CD1c-positive myeloid dendritic cell (primary cell): ENCODE measurements at regions not wholly inside any gene's neighbourhood (a gene's known extent, or its start where the extent isn't known, plus 50 kb on each side); places are given as distances from the start of the nearest gene placed in this dataset.

Source experiments
- DNase-seq: peaks from one replicate; pipeline ENCODE4 v3.0.0-alpha.2; 2016; ENCODE audit errors: extremely low spot score

- no peak for DNase-seq
Measured at GRCh38 chr16:9251026-9251425, 159.6 kb downstream of the HAPSTR1 start.

- DNase-seq: no peak
Measured at GRCh38 chr16:9254863-9255262, 163.4 kb downstream of the HAPSTR1 start.

- DNase-seq: peak; percentile 12
Measured at GRCh38 chr16:9256196-9256595, 164.8 kb downstream of the HAPSTR1 start.

- no peak for DNase-seq
Measured at GRCh38 chr16:9257843-9258242, 166.4 kb downstream of the HAPSTR1 start.

- no peak for DNase-seq
Measured at GRCh38 chr16:9258423-9259051, 167.1 kb downstream of the HAPSTR1 start.

- no peak for DNase-seq
Measured at GRCh38 chr16:9259914-9260608, 168.6 kb downstream of the HAPSTR1 start.

- DNase-seq: no peak
Measured at GRCh38 chr16:9260666-9261065, 169.2 kb downstream of the HAPSTR1 start.

GRCh38 chr16:9261376-9261775 lies 169.9 kb downstream of the HAPSTR1 start:
- DNase-seq: no peak

GRCh38 chr16:9262941-9263715 lies 171.7 kb downstream of the HAPSTR1 start:
- no peak for DNase-seq

- no peak for DNase-seq
Measured at GRCh38 chr16:9264067-9264466, 172.6 kb downstream of the HAPSTR1 start.

GRCh38 chr16:9268446-9268845 lies 177.0 kb downstream of the HAPSTR1 start:
- no peak for DNase-seq

- DNase-seq: no peak
Measured at GRCh38 chr16:9270424-9270823, 179.0 kb downstream of the HAPSTR1 start.

- no peak for DNase-seq
Measured at GRCh38 chr16:9270941-9271340, 179.5 kb downstream of the HAPSTR1 start.

GRCh38 chr16:9271841-9272240 lies 180.4 kb downstream of the HAPSTR1 start:
- no peak for DNase-seq

GRCh38 chr16:9275377-9275776 lies 183.9 kb downstream of the HAPSTR1 start:
- no peak for DNase-seq

GRCh38 chr16:9275816-9276354 lies 184.4 kb downstream of the HAPSTR1 start:
- no peak for DNase-seq

GRCh38 chr16:9279291-9280068 lies 188.0 kb downstream of the HAPSTR1 start:
- DNase-seq: no peak

GRCh38 chr16:9280069-9280466 lies 188.6 kb downstream of the HAPSTR1 start:
- no peak for DNase-seq

- DNase-seq: no peak
Measured at GRCh38 chr16:9286930-9287329, 195.5 kb downstream of the HAPSTR1 start.

GRCh38 chr16:9296271-9296590 lies 204.8 kb downstream of the HAPSTR1 start:
- DNase-seq: no peak

- DNase-seq: no peak
Measured at GRCh38 chr16:9297437-9298113, 206.1 kb downstream of the HAPSTR1 start.
